ENCODE measurements at regions not wholly inside any gene's neighbourhood (a gene's known extent, or its start where the extent isn't known, plus 50 kb on each side); places are given as distances from the start of the nearest gene placed in this dataset.

DNA sequence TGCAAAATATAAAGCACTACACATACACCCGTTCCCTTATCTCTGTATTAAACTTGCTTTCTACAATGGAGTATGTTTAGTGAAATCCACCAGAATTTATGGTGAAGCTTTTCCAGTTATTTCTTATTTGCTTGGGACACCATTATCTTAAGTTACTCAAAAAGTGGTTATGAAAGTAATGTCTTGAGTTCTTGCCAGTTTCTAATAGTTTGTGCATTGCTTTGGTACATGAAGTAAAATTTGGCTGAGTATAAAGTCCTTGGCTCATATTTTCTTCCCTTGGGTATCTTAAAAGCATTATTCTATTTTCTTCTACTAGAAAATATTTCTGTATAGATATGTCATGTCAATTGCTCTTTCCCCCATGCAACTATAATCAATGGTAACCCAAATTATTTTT lies 85.2 kb downstream of the POLR1F start:
- H3K27me3 Mint-ChIP-seq, result no peaks in the 10 kb centered on the region
- ChIA-PET CTCF (no interaction called here), POLR2A (no interaction called here)
- H3K4me1 Mint-ChIP-seq, result no peaks in the 10 kb centered on the region
- H3K9me3 Mint-ChIP-seq, result no peaks in the 10 kb centered on the region
- H3K36me3 Mint-ChIP-seq (ENCODE audit: low read depth), result no peaks in the 10 kb centered on the region
- no peak for DNase-seq
- H3K27ac Mint-ChIP-seq, result no peak overlapping the region
- H3K4me3 Mint-ChIP-seq, result no peak overlapping the region

GRCh38 chr7:19621740-19622139 lies 87.1 kb downstream of the POLR1F start:
- H3K4me1 Mint-ChIP-seq, result no peaks in the 10 kb centered on the region
- no peak overlapping the region for H3K27ac Mint-ChIP-seq
- no peak overlapping the region for H3K4me3 Mint-ChIP-seq
- ChIA-PET POLR2A (no interaction called here), CTCF (no interaction called here)
- no peaks in the 10 kb centered on the region for H3K27me3 Mint-ChIP-seq
- H3K9me3 Mint-ChIP-seq, result no peaks in the 10 kb centered on the region
- no peak for DNase-seq
- H3K36me3 Mint-ChIP-seq (ENCODE audit: low read depth), result no peaks in the 10 kb centered on the region

DNA sequence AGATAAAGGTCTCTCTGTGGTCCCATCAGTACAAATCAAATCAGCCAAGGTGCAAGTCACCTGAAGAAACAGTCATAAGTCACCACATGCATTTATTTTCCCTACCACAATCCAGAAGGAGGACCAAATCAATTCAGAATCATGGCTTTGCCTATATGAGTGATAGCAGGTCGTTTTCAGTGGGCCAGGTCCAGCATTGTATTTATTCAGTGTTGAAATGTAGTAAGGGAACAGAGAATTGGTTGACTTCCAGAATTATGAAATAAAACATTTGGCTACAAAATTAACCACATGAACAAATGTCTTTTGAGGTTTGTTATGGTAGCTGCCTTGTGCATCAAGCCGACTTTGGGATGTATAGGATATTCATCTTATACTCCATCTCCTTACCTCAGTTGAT lies 88.4 kb downstream of the POLR1F start:
- CTCF ChIA-PET, result no interaction called here
- Mint-ChIP-seq H3K4me3 (no peak overlapping the region), H3K27ac (no peak overlapping the region), H3K36me3 (ENCODE audit: low read depth) (no peaks in the 10 kb centered on the region), H3K4me1 (no peaks in the 10 kb centered on the region), H3K27me3 (no peaks in the 10 kb centered on the region), H3K9me3 (no peaks in the 10 kb centered on the region)
- DNase-seq, result no peak
- POLR2A ChIA-PET, result no interaction called here

DNA sequence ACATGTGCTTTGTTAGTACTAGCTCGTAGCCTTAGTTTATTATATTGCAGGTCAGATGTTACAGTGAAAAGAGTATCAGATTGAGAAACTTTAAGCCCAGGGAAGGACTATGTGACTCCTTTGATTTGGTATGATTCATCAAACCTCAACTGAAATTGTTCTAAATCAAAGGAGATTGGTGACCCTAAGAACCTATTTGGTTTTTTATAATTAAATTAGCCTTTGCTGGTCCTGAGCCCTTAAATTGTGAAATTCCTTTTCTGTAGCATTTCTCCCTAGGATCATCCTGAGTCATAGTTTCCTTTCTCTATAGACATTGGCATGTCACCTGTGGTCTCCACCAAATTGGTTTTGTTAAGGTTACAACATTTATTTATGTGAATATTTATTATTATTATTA lies 89.7 kb downstream of the POLR1F start:
- H3K36me3 Mint-ChIP-seq (ENCODE audit: low read depth), result no peaks in the 10 kb centered on the region
- H3K9me3 Mint-ChIP-seq, result no peaks in the 10 kb centered on the region
- DNase-seq, result no peak
- H3K27ac Mint-ChIP-seq, result no peak overlapping the region
- ChIA-PET CTCF (interaction anchor here (1.0 kb wide), 1 partner anchor 127 kb away, joined by 3 read pairs; no protein-coding TSS in a partner anchor), POLR2A (no interaction called here)
- H3K27me3 Mint-ChIP-seq, result no peaks in the 10 kb centered on the region
- H3K4me1 Mint-ChIP-seq, result no peaks in the 10 kb centered on the region
- H3K4me3 Mint-ChIP-seq, result no peak overlapping the region

GRCh38 chr7:19617901-19618300 lies 90.9 kb downstream of the POLR1F start:
- no peaks in the 10 kb centered on the region for H3K4me1 Mint-ChIP-seq
- no peak for DNase-seq
- CTCF ChIA-PET, result no interaction called here
- no peaks in the 10 kb centered on the region for H3K36me3 Mint-ChIP-seq (ENCODE audit: low read depth)
- H3K27me3 Mint-ChIP-seq, result no peaks in the 10 kb centered on the region
- H3K4me3 Mint-ChIP-seq, result no peak overlapping the region
- no peak overlapping the region for H3K27ac Mint-ChIP-seq
- H3K9me3 Mint-ChIP-seq, result peaks cover 3% of the 10 kb centered on the region
- POLR2A ChIA-PET, result no interaction called here

DNA sequence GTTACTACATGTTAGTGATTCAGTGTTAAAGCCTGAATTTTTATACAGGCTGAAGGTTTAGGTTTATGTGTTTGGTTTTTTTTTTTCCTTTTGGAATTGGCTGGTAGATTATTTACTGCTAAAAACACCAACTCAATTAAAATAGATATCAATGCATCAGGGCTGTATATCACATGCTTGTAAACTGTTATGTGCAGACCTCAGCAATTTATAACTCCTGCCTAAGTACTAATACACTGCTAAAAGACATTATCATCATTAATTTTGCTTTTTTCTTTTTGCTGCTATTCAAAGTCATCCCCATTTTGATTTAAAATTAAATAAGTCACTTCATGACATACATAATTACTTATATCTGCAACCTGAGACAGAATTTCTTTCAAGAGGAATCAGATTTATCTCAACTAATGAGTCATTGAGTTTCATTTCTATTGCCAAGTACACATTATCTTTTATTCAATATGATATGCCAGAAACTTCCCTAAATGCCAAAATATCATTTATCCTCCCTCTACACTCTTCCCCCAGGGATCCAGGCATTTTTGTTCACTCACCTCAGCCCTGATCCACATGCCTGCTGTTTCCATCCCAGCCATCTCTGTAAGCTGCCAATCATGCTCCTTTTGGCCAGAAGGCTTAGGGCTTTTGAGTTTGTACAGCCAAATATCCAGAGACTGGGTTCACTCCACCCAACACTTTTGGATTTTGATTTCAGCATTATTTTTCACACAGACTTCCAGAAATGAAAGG lies 98.5 kb downstream of the POLR1F start:
- Mint-ChIP-seq H3K9me3 (peaks cover 3% of the 10 kb centered on the region), H3K27me3 (no peaks in the 10 kb centered on the region), H3K27ac (no peak overlapping the region), H3K36me3 (ENCODE audit: low read depth) (no peaks in the 10 kb centered on the region), H3K4me3 (no peak overlapping the region), H3K4me1 (no peaks in the 10 kb centered on the region)
- ChIA-PET CTCF (no interaction called here), POLR2A (interaction anchor here (0.7 kb wide), 1 partner anchor 87 kb away, joined by 3 read pairs; no protein-coding TSS in a partner anchor)
- no peak for DNase-seq

DNA sequence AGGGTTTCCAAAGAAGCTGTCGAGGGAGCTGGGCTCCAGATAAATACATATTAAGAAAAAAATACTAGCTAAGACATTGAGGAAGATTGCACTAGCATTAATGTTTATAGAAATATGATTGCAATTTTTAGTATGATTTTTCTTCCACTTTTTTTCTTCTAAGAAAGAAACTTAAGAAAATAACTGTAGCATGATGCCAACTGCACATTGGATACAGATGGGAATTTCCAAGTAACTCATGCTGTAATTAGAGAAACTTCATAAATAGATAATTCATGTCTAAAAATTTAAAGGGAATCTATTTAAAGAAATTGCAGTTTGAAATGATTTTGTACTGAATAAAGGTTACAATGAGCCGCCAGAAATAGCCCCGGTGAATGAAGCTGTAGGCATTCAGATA lies 119.4 kb downstream of the POLR1F start:
- no peak overlapping the region for H3K4me3 Mint-ChIP-seq
- no peaks in the 10 kb centered on the region for H3K36me3 Mint-ChIP-seq (ENCODE audit: low read depth)
- POLR2A ChIA-PET, result no interaction called here
- no peaks in the 10 kb centered on the region for H3K27me3 Mint-ChIP-seq
- CTCF ChIA-PET, result no interaction called here
- no peak overlapping the region for H3K27ac Mint-ChIP-seq
- peaks cover 2% of the 10 kb centered on the region for H3K9me3 Mint-ChIP-seq
- H3K4me1 Mint-ChIP-seq, result no peaks in the 10 kb centered on the region
- DNase-seq, result no peak

- H3K27ac Mint-ChIP-seq, result no peak overlapping the region
- ChIA-PET CTCF (no interaction called here), POLR2A (no interaction called here)
- H3K36me3 Mint-ChIP-seq (ENCODE audit: low read depth), result no peaks in the 10 kb centered on the region
- no peak for DNase-seq
- no peaks in the 10 kb centered on the region for H3K27me3 Mint-ChIP-seq
- no peaks in the 10 kb centered on the region for H3K4me1 Mint-ChIP-seq
- no peak overlapping the region for H3K4me3 Mint-ChIP-seq
- no peaks in the 10 kb centered on the region for H3K9me3 Mint-ChIP-seq
These were observed 121.5 kb downstream of the POLR1F start for GRCh38 chr7:19587291-19587690.

GRCh38 chr7:19585761-19586160 lies 123.1 kb downstream of the POLR1F start:
- Mint-ChIP-seq H3K27ac (no peak overlapping the region), H3K4me3 (no peak overlapping the region), H3K4me1 (no peaks in the 10 kb centered on the region), H3K36me3 (ENCODE audit: low read depth) (no peaks in the 10 kb centered on the region), H3K9me3 (no peaks in the 10 kb centered on the region), H3K27me3 (no peaks in the 10 kb centered on the region)
- ChIA-PET POLR2A (no interaction called here), CTCF (no interaction called here)
- no peak for DNase-seq

- no peak overlapping the region for H3K27ac Mint-ChIP-seq
- DNase-seq, result no peak
- no peaks in the 10 kb centered on the region for H3K4me1 Mint-ChIP-seq
- H3K27me3 Mint-ChIP-seq, result no peaks in the 10 kb centered on the region
- no peaks in the 10 kb centered on the region for H3K9me3 Mint-ChIP-seq
- POLR2A ChIA-PET, result no interaction called here
- H3K36me3 Mint-ChIP-seq (ENCODE audit: low read depth), result no peaks in the 10 kb centered on the region
- H3K4me3 Mint-ChIP-seq, result no peak overlapping the region
- CTCF ChIA-PET, result interaction anchor here (1.1 kb wide), 1 partner anchor 84 kb away, joined by 5 read pairs; no protein-coding TSS in a partner anchor
These were observed 132.8 kb downstream of the POLR1F start for GRCh38 chr7:19575909-19576557.

- Mint-ChIP-seq H3K27me3 (no peaks in the 10 kb centered on the region), H3K4me1 (no peaks in the 10 kb centered on the region), H3K36me3 (ENCODE audit: low read depth) (no peaks in the 10 kb centered on the region), H3K9me3 (no peaks in the 10 kb centered on the region), H3K4me3 (no peak overlapping the region), H3K27ac (no peak overlapping the region)
- ChIA-PET POLR2A (no interaction called here), CTCF (no interaction called here)
- no peak for DNase-seq
These were observed 134.7 kb downstream of the POLR1F start for GRCh38 chr7:19574131-19574530.

- H3K36me3 Mint-ChIP-seq (ENCODE audit: low read depth), result no peaks in the 10 kb centered on the region
- no peak for DNase-seq
- no peaks in the 10 kb centered on the region for H3K4me1 Mint-ChIP-seq
- H3K27me3 Mint-ChIP-seq, result no peaks in the 10 kb centered on the region
- ChIA-PET POLR2A (no interaction called here), CTCF (no interaction called here)
- no peak overlapping the region for H3K27ac Mint-ChIP-seq
- H3K4me3 Mint-ChIP-seq, result no peak overlapping the region
- H3K9me3 Mint-ChIP-seq, result no peaks in the 10 kb centered on the region
These were observed 136.3 kb downstream of the POLR1F start for GRCh38 chr7:19572566-19572965.

DNA sequence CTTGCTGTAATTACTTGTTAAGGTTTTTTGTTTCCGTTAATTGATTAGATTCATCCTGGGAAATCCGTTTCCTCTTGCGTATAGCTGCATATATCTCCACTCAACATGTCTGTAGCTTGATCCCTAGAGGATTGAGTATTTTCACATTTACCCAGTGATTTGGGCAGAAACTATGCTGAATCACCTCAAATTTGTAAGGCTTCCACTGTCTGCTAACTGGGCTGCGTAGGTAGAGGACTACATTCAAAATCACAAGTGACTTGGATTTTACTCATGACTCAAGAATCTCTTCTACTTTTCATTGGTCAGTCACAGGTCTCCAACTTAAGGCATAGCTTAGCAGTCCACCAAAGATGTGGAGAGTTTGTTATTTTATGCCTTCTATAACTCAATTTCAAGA lies 141.8 kb downstream of the POLR1F start:
- no peaks in the 10 kb centered on the region for H3K36me3 Mint-ChIP-seq (ENCODE audit: low read depth)
- no peaks in the 10 kb centered on the region for H3K27me3 Mint-ChIP-seq
- H3K9me3 Mint-ChIP-seq, result peaks cover 3% of the 10 kb centered on the region
- no peak overlapping the region for H3K4me3 Mint-ChIP-seq
- H3K4me1 Mint-ChIP-seq, result no peaks in the 10 kb centered on the region
- ChIA-PET POLR2A (no interaction called here), CTCF (no interaction called here)
- DNase-seq, result no peak
- no peak overlapping the region for H3K27ac Mint-ChIP-seq

- Mint-ChIP-seq H3K27ac (no peak overlapping the region), H3K4me1 (no peaks in the 10 kb centered on the region), H3K9me3 (peaks cover 3% of the 10 kb centered on the region), H3K36me3 (ENCODE audit: low read depth) (no peaks in the 10 kb centered on the region), H3K4me3 (no peak overlapping the region), H3K27me3 (no peaks in the 10 kb centered on the region)
- CTCF ChIA-PET, result no interaction called here
- no peak for DNase-seq
- POLR2A ChIA-PET, result no interaction called here
These were observed 143.2 kb downstream of the POLR1F start for GRCh38 chr7:19565602-19566001.

Data from activated CD4-positive, alpha-beta memory T cell treated with anti-CD3 and anti-CD28 coated beads, Interleukin-2, amount 10 ng/mL, durations not matched to agents 7 days and 5 days (primary cell).